Testis (tissue), 2 donors: ENCODE measurements at regions not wholly inside any gene's neighbourhood (a gene's known extent, or its start where the extent isn't known, plus 50 kb on each side); places are given as distances from the start of the nearest gene placed in this dataset.

Experiments
- DNase-seq: peaks from one replicate; pipeline ENCODE4 v3.0.0-alpha.2; 2019
- H3K27ac ChIP-seq, 2 donors: fragments of 200-600 bp; sonication (generic); one replicate each; pipeline ENCODE4 v1.5.1; 2019
- H3K27me3 ChIP-seq: fragments of 200-600 bp; sonication (generic); one replicate; pipeline ENCODE4 v1.5.1; 2019
- H3K36me3 ChIP-seq: fragments of 200-600 bp; sonication (generic); one replicate; pipeline ENCODE4 v1.5.1; 2017; ENCODE audit warnings: low read depth; ENCODE audit errors: missing control alignments
- H3K4me1 ChIP-seq: fragments of 200-600 bp; sonication (generic); one replicate; pipeline ENCODE4 v1.5.1; 2019
- H3K4me3 ChIP-seq, 2 donors: fragments of 200-600 bp; sonication (generic); one replicate each; pipeline ENCODE4 v1.5.1; 2017 to 2019
- H3K9me3 ChIP-seq: fragments of 200-600 bp; sonication (generic); one replicate; pipeline ENCODE4 v1.5.1; 2017
- POLR2A ChIP-seq: fragments of 450-650 bp; IDR thresholded peaks from one replicate; pipeline ENCODE4 v1.6.1; 2017; ENCODE audit warnings: antibody characterized with exemption, mild to moderate bottlenecking, moderate library complexity
- WGBS, 2 donors: methylation state at CpG; one replicate each; pipeline ENCODE4 v1.1.5; 2018; 5-methylcytosine and 5-hydroxymethylcytosine counted together
- intact Hi-C: fragments of 100-400 bp; cut with DNase I; formaldehyde crosslinking; loops from one replicate; pipeline ENCODE4 v1.15.1; 2023; ENCODE audit warnings: low total_unique reads
- TF ChIP-seq, protein P1 (sequence below), 3 experiments: fragments of 450-650 bp in 2 of 3; fragments of 200-600 bp in 1 of 3; sonication (generic) in 1 of 3; IDR thresholded peaks; one replicate each; pipeline ENCODE4 v1.5.1; 2016 to 2019; ENCODE audit warnings: antibody characterized with exemption in 3 of 3, mild to moderate bottlenecking in 2 of 3, moderate library complexity in 1 of 3

DNA sequence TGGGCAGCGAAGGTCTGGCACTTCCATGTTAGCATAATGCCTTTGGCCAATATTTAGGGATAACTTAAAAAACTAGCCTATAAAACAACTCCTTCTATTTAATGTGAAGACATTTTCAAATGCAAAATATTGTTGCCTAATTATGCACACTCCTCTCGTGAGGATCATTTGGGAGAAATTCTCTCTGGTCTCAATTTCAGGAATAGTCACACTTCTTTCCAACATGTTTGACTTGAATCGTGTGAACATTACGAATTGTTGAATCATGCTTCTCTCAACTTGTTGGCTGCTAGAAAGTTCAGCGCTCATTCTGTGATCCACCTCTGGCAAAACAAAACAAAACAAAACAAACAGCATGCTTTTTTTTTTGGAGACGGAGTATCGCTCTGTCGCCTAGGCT lies 313.2 kb downstream of the SEC23A start:
- Histone ChIP-seq H3K27me3 (no peaks in the 10 kb centered on the region), H3K27ac (no peak overlapping the region), H3K9me3 (no peaks in the 10 kb centered on the region), H3K4me1 (no peaks in the 10 kb centered on the region), H3K36me3 (no peaks in the 10 kb centered on the region), H3K4me3 (no peak overlapping the region)
- TF ChIP-seq POLR2A, result no peak
- TF ChIP-seq, protein P1, sequence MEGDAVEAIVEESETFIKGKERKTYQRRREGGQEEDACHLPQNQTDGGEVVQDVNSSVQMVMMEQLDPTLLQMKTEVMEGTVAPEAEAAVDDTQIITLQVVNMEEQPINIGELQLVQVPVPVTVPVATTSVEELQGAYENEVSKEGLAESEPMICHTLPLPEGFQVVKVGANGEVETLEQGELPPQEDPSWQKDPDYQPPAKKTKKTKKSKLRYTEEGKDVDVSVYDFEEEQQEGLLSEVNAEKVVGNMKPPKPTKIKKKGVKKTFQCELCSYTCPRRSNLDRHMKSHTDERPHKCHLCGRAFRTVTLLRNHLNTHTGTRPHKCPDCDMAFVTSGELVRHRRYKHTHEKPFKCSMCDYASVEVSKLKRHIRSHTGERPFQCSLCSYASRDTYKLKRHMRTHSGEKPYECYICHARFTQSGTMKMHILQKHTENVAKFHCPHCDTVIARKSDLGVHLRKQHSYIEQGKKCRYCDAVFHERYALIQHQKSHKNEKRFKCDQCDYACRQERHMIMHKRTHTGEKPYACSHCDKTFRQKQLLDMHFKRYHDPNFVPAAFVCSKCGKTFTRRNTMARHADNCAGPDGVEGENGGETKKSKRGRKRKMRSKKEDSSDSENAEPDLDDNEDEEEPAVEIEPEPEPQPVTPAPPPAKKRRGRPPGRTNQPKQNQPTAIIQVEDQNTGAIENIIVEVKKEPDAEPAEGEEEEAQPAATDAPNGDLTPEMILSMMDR (IDR thresholded peaks at IDR 0.05), result no peak
- intact Hi-C loops, result loop anchor here (10.0 kb wide), 1 partner anchor 55 kb away; no protein-coding TSS in a partner anchor
- DNase-seq, result no peak
- WGBS, 2 donors, result 90 to 92% methylated on average over 8 of the region's 8 CpGs

DNA sequence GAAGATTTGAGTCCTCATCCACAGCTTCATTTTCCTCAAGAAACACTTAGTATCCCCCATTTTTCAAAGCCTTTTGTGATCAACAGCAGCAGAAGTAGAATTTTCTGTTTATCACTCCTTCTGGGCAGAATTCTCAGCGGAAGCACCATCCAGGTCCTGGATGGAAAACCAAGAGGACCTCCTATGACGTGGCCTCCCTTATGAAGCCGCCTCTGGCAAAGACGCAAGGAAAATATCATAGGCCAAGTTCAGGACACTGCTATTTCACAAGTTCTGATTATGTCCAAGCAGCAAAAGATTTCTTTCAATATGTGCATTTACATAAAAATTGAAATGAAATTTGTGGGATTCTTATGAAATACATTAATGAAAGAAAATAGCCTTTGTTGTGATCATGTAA lies 315.0 kb downstream of the SEC23A start:
- Histone ChIP-seq H3K27ac (no peak overlapping the region), H3K27me3 (no peaks in the 10 kb centered on the region), H3K9me3 (no peaks in the 10 kb centered on the region), H3K4me3 (no peak overlapping the region), H3K4me1 (no peaks in the 10 kb centered on the region), H3K36me3 (no peaks in the 10 kb centered on the region)
- 81 to 92% methylated on average over 4 of the region's 4 CpGs for WGBS, 2 donors
- intact Hi-C loops, result loop anchor here (10.0 kb wide), 1 partner anchor 53 kb away; no protein-coding TSS in a partner anchor
- TF ChIP-seq POLR2A, result no peak
- TF ChIP-seq, protein P1 (IDR thresholded peaks at IDR 0.05), result no peak
- no peak for DNase-seq

DNA sequence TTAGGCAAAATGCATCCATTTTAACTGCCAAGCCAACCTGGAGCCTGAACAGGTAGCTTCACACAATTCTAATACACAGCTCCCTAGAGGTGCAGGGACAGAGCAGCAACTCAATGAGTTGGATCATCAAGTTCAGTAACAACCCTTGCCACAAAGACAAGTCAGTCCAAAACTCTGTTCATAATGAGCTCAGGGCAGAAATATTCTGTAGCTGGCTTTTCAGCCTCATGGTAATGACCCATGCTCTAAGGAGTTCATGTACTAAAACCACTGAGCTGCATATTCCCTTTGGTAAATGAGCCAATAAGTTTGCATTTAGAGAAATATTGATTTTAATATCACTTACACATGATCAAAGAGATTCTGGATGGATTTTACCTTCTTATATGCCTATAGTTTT lies 316.1 kb downstream of the SEC23A start:
- DNase-seq, result no peak
- Histone ChIP-seq H3K9me3 (no peaks in the 10 kb centered on the region), H3K4me3 (no peak overlapping the region), H3K36me3 (no peaks in the 10 kb centered on the region), H3K27me3 (no peaks in the 10 kb centered on the region), H3K27ac (no peak overlapping the region), H3K4me1 (no peaks in the 10 kb centered on the region)
- no peak for TF ChIP-seq POLR2A
- TF ChIP-seq, protein P1 (IDR thresholded peaks at IDR 0.05), result no peak
- intact Hi-C loops, result loop anchor here (10.0 kb wide), 1 partner anchor 52 kb away; no protein-coding TSS in a partner anchor

DNA sequence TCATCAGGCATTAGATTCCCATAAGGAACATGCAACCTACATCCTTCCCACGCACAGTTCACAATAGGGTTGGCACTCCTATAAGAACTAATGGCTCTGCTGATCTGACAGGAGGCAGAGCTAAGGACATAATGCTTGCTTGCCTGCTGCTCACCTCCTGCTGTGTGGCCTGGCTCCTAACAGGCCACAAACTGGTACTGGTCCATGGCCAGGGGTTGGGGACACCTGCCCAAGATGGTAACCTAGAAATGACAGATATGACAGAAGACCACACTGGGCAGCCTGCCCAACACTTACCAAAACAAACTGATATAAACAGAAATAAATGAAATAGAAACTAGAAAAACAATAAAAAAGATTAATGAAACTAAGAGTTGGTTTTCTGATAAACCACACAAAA lies 325.6 kb downstream of the SEC23A start:
- H3K4me1 ChIP-seq, result no peaks in the 10 kb centered on the region
- WGBS, 2 donors, result 95 to 100% methylated on average over 1 of the region's 1 CpG
- no peak for TF ChIP-seq POLR2A
- TF ChIP-seq, protein P1 (IDR thresholded peaks at IDR 0.05), result no peak
- DNase-seq, result no peak
- intact Hi-C loops, result no loop called here
- H3K9me3 ChIP-seq, result no peaks in the 10 kb centered on the region
- H3K27me3 ChIP-seq, result no peaks in the 10 kb centered on the region
- H3K4me3 ChIP-seq, result no peak overlapping the region
- H3K36me3 ChIP-seq, result no peaks in the 10 kb centered on the region
- H3K27ac ChIP-seq, result no peak overlapping the region

DNA sequence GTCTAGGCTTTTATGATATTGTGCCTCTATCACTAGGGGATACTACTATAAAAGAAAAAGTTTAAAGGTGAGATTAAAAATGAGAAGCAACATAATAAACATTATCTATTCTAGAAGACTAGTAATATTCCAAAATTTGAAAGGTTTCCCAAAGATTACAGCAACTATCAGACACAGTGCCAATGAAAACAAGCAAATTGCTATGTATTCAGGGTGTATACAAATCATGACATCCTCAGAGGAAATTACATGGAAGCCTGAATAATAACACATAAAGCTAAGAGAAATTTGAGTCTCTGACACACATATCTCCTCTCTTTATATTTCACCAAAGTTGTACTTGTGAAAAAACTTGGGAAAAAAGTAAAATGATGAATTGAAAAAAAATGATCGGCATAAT lies 327.0 kb downstream of the SEC23A start:
- no peaks in the 10 kb centered on the region for H3K36me3 ChIP-seq
- no peak for DNase-seq
- no peaks in the 10 kb centered on the region for H3K4me1 ChIP-seq
- H3K9me3 ChIP-seq, result no peaks in the 10 kb centered on the region
- no peaks in the 10 kb centered on the region for H3K27me3 ChIP-seq
- TF ChIP-seq, protein P1 (IDR thresholded peaks at IDR 0.05), result no peak
- no peak for TF ChIP-seq POLR2A
- 89 to 96% methylated on average over 1 of the region's 1 CpG for WGBS, 2 donors
- H3K4me3 ChIP-seq, result no peak overlapping the region
- intact Hi-C loops, result no loop called here
- no peak overlapping the region for H3K27ac ChIP-seq
